ENCODE measurements at regions not wholly inside any gene's neighbourhood (a gene's known extent, or its start where the extent isn't known, plus 50 kb on each side); places are given as distances from the start of the nearest gene placed in this dataset.

- TF ChIP-seq RAD21 (CRISPR knock-in tag; conservative IDR thresholded peaks at IDR 0.05 in 1 of 2, IDR thresholded peaks at IDR 0.05 in 1 of 2) = no peak
- no peak for TF ChIP-seq CBFA2T2 (conservative IDR thresholded peaks at IDR 0.05)
- no peak for TF ChIP-seq CBX5 (IDR thresholded peaks at IDR 0.05; ENCODE audit: borderline replicate concordance, low read depth)
- no peak for TF ChIP-seq ETV1 (tag; conservative IDR thresholded peaks at IDR 0.05; ENCODE audit: low read depth)
- no peak for TF ChIP-seq ATF4 (CRISPR knock-in tag; IDR thresholded peaks at IDR 0.05)
- TF ChIP-seq GABPA (tag; conservative IDR thresholded peaks at IDR 0.05; ENCODE audit: low read depth) = no peak
- TF ChIP-seq ZNF444 (CRISPR knock-in tag; IDR thresholded peaks at IDR 0.05) = no peak
- TF ChIP-seq NFE2L1 (tag; IDR thresholded peaks at IDR 0.05; ENCODE audit: borderline replicate concordance, low read depth) = peak; percentile 50; the same call in 1 of the 2 replicates
- TF ChIP-seq CREB1 (IDR thresholded peaks at IDR 0.05) = no peak
- TF ChIP-seq CREB1 (CRISPR knock-in tag; IDR thresholded peaks at IDR 0.05) = no peak
- no peak for TF ChIP-seq POLR2A (conservative IDR thresholded peaks at IDR 0.05)
- no peak for TF ChIP-seq ZNF277 (CRISPR knock-in tag; IDR thresholded peaks at IDR 0.05; ENCODE audit: borderline replicate concordance)
- peak; percentile 22; the same call in 1 of the 2 replicates for TF ChIP-seq MAFK (IDR thresholded peaks at IDR 0.05; ENCODE audit: low read length)
- TF ChIP-seq ZNF316 (IDR thresholded peaks at IDR 0.05) = no peak
- TF ChIP-seq NR2C1 (IDR thresholded peaks at IDR 0.05) = no peak
- TF ChIP-seq NR2C1 (tag; IDR thresholded peaks at IDR 0.05) = no peak
- TF ChIP-seq DDX20 (tag; IDR thresholded peaks at IDR 0.05; ENCODE audit: low read depth) = no peak
- no peak for TF ChIP-seq ZNF407 (IDR thresholded peaks at IDR 0.05; ENCODE audit: low read depth)
- TF ChIP-seq RUNX1 (IDR thresholded peaks at IDR 0.05; ENCODE audit: low read depth) = no peak
- no peak for TF ChIP-seq ZNF699 (CRISPR knock-in tag; IDR thresholded peaks at IDR 0.05; ENCODE audit: insufficient replicate concordance)
Measured at GRCh38 chr6:167567142-167568033, 242.5 kb downstream of the TTLL2 start (continued).
